Activated T-helper 2 cell treated with anti-CD3 and anti-CD28 coated beads, Interferon-gamma antibody, Interleukin-2, Interleukin-4, amounts not matched to agents 10 μg/mL and 5 μg/mL and 100 μg/mL, durations not matched to agents 14 hours and 24 hours and 36 hours (primary cell): ENCODE measurements at regions not wholly inside any gene's neighbourhood (a gene's known extent, or its start where the extent isn't known, plus 50 kb on each side); places are given as distances from the start of the nearest gene placed in this dataset.

ENCODE experiments used
- DNase-seq: peaks from one replicate; pipeline ENCODE4 v3.0.0; 2021; ENCODE audit warnings: low spot score
- H3K27ac Mint-ChIP-seq: one replicate; pipeline ENCODE4 v1.8.0; 2021; ENCODE audit warnings: mixed read lengths
- H3K27me3 Mint-ChIP-seq: one replicate; pipeline ENCODE4 v1.8.0; 2021; ENCODE audit warnings: low read depth, mixed read lengths
- H3K36me3 Mint-ChIP-seq: one replicate; pipeline ENCODE4 v1.8.0; 2021; ENCODE audit warnings: low read depth, mixed read lengths
- H3K4me1 Mint-ChIP-seq: one replicate; pipeline ENCODE4 v1.8.0; 2021; ENCODE audit warnings: low read depth, mixed read lengths
- H3K4me3 Mint-ChIP-seq: one replicate; pipeline ENCODE4 v1.8.0; 2021; ENCODE audit warnings: low read depth, mild to moderate bottlenecking, moderate library complexity, mixed read lengths
- H3K9me3 Mint-ChIP-seq: one replicate; pipeline ENCODE4 v1.8.0; 2021; ENCODE audit warnings: mixed read lengths
- intact Hi-C: fragments of 100-400 bp; cut with micrococcal nuclease; formaldehyde crosslinking; loops from one replicate; pipeline ENCODE4 v1.15.1; 2023

GRCh38 chr13:80751854-80752253 lies 410.9 kb upstream of the SPRY2 start:
- H3K4me3 Mint-ChIP-seq, result no peak overlapping the region
- no peak for DNase-seq
- H3K27ac Mint-ChIP-seq, result no peak overlapping the region
- H3K27me3 Mint-ChIP-seq, result no peaks in the 10 kb centered on the region
- H3K9me3 Mint-ChIP-seq, result peaks cover 4% of the 10 kb centered on the region
- intact Hi-C loops, result no loop called here
- H3K4me1 Mint-ChIP-seq, result no peaks in the 10 kb centered on the region
- no peaks in the 10 kb centered on the region for H3K36me3 Mint-ChIP-seq

DNA sequence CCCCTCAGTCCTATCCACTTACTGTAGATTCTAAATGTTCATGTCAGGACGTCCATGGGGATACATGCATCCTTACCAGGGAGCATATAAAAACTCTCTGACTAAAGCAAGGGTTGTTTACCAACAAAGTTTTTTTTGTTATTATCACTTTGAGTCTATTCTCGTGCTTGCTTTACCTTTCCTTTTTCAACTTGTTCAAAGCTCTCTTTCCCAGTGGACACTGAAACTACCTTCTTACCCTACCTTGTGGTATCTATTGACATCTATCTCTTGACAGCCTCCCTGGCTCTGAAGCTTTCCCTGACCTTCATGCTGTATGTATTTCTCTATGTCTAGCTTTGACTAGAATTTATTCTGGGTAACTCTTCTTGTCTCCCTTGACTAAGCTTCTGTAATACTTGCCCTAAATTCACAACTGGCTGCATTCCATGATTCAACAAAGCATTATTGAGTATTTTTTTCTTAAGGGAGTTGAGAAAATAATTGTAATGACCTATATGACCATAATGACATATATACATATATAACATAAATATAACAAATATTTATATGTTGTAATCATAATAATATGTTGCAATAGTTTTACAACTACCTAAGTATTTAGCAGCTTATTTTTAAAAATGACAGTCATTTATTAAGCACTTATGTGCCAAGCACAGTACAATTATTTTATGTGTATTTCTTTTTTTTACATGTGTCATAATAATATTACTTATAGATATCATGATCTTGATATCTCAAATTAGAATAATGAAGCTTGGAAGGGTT lies 403.4 kb upstream of the SPRY2 start:
- Mint-ChIP-seq H3K27ac (no peak overlapping the region), H3K36me3 (no peaks in the 10 kb centered on the region), H3K9me3 (no peaks in the 10 kb centered on the region), H3K4me1 (no peaks in the 10 kb centered on the region), H3K27me3 (no peaks in the 10 kb centered on the region), H3K4me3 (no peak overlapping the region)
- intact Hi-C loops, result no loop called here
- no peak for DNase-seq

DNA sequence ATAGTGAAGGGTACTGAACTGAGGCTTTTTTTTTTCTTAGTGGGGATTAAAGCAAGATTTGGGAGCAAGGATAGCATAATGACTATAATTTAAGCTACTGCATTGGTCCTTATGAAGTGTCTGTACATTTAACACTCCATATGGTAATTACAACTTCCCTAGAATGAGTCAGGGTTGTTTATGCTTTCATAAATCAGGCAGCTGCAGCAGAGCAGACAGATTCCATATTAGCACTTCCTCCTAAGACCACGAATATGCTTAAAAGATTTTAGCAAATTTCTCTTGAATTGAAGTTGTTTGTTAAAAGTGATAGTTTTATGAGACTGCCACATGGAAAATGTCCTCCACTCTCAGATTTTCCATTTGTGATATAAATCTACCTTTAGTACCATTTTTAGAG lies 401.1 kb upstream of the SPRY2 start:
- DNase-seq, result no peak
- H3K4me1 Mint-ChIP-seq, result no peaks in the 10 kb centered on the region
- no peak overlapping the region for H3K4me3 Mint-ChIP-seq
- H3K36me3 Mint-ChIP-seq, result no peaks in the 10 kb centered on the region
- no peak overlapping the region for H3K27ac Mint-ChIP-seq
- H3K9me3 Mint-ChIP-seq, result peaks cover 15% of the 10 kb centered on the region
- H3K27me3 Mint-ChIP-seq, result no peaks in the 10 kb centered on the region
- intact Hi-C loops, result no loop called here

- peaks cover 18% of the 10 kb centered on the region for H3K9me3 Mint-ChIP-seq
- H3K27ac Mint-ChIP-seq, result no peak overlapping the region
- H3K36me3 Mint-ChIP-seq, result no peaks in the 10 kb centered on the region
- DNase-seq, result no peak
- no peaks in the 10 kb centered on the region for H3K4me1 Mint-ChIP-seq
- intact Hi-C loops, result no loop called here
- no peaks in the 10 kb centered on the region for H3K27me3 Mint-ChIP-seq
- H3K4me3 Mint-ChIP-seq, result no peak overlapping the region
These were observed 399.1 kb upstream of the SPRY2 start for GRCh38 chr13:80740071-80740470.

DNA sequence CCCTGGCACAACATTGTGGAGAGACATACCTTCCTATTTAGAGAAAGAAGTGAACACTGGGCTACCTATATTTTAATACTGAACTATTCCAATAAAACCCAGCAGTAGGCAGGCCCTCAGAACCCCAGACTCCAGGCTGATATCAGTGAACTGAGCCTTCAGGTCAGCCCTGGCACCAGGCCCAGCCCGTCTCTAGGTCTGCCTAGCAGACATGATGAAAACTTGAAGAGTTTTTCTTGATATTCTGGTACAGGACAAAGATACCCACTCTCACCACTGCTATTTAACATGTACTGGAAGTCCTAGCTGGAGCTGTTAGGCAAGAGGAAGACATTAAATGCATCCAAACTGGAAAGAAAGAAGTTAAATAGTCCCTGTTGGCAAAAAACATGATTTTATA lies 396.6 kb upstream of the SPRY2 start:
- Mint-ChIP-seq H3K4me1 (no peaks in the 10 kb centered on the region), H3K27ac (no peak overlapping the region), H3K36me3 (no peaks in the 10 kb centered on the region), H3K27me3 (no peaks in the 10 kb centered on the region), H3K9me3 (peaks cover 25% of the 10 kb centered on the region), H3K4me3 (no peak overlapping the region)
- intact Hi-C loops, result no loop called here
- DNase-seq, result no peak

- H3K27ac Mint-ChIP-seq, result no peak overlapping the region
- H3K36me3 Mint-ChIP-seq, result no peaks in the 10 kb centered on the region
- no peak overlapping the region for H3K4me3 Mint-ChIP-seq
- H3K27me3 Mint-ChIP-seq, result no peaks in the 10 kb centered on the region
- peaks cover 25% of the 10 kb centered on the region for H3K9me3 Mint-ChIP-seq
- intact Hi-C loops, result no loop called here
- no peak for DNase-seq
- no peaks in the 10 kb centered on the region for H3K4me1 Mint-ChIP-seq
These were observed 386.5 kb upstream of the SPRY2 start for GRCh38 chr13:80727321-80727975.

GRCh38 chr13:80726868-80727267 lies 385.9 kb upstream of the SPRY2 start:
- no peak for DNase-seq
- Mint-ChIP-seq H3K4me3 (no peak overlapping the region), H3K27me3 (no peaks in the 10 kb centered on the region), H3K9me3 (peaks cover 25% of the 10 kb centered on the region), H3K4me1 (no peaks in the 10 kb centered on the region), H3K27ac (no peak overlapping the region), H3K36me3 (no peaks in the 10 kb centered on the region)
- intact Hi-C loops, result no loop called here

DNA sequence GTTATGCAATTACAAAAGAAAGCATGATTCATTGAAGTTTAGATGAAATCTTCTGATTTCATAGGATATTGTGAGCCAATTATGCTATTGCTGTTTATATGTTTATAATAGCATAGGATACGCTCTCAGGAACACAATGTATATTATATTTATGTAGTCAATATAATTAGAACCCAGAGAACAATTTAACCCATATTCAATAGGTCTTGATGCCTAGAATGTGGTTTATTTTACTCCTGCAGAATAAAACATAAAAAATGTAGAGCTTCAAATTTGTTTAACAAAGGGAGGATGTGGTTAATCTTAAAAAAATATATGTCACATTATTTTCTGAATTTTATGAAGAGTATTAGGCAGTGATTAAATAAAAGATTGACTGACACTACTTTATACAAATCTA lies 380.8 kb upstream of the SPRY2 start:
- no peak for DNase-seq
- Mint-ChIP-seq H3K4me3 (no peak overlapping the region), H3K4me1 (no peaks in the 10 kb centered on the region), H3K36me3 (no peaks in the 10 kb centered on the region), H3K9me3 (peaks cover 4% of the 10 kb centered on the region), H3K27me3 (no peaks in the 10 kb centered on the region), H3K27ac (no peak overlapping the region)
- intact Hi-C loops, result no loop called here

- Mint-ChIP-seq H3K4me1 (no peaks in the 10 kb centered on the region), H3K27me3 (no peaks in the 10 kb centered on the region), H3K4me3 (no peak overlapping the region), H3K27ac (no peak overlapping the region), H3K36me3 (no peaks in the 10 kb centered on the region), H3K9me3 (peaks cover 4% of the 10 kb centered on the region)
- no peak for DNase-seq
- intact Hi-C loops, result no loop called here
These were observed 378.0 kb upstream of the SPRY2 start for GRCh38 chr13:80718970-80719369.

- no peaks in the 10 kb centered on the region for H3K27me3 Mint-ChIP-seq
- intact Hi-C loops, result no loop called here
- no peak overlapping the region for H3K27ac Mint-ChIP-seq
- DNase-seq, result no peak
- H3K4me1 Mint-ChIP-seq, result no peaks in the 10 kb centered on the region
- peaks cover 4% of the 10 kb centered on the region for H3K9me3 Mint-ChIP-seq
- no peak overlapping the region for H3K4me3 Mint-ChIP-seq
- no peaks in the 10 kb centered on the region for H3K36me3 Mint-ChIP-seq
These were observed 376.9 kb upstream of the SPRY2 start for GRCh38 chr13:80717776-80718175.

- DNase-seq, result no peak
These were observed 375.7 kb upstream of the SPRY2 start for GRCh38 chr13:80716610-80717081.

GRCh38 chr13:80712026-80712425 lies 371.1 kb upstream of the SPRY2 start:
- DNase-seq, result no peak
- Mint-ChIP-seq H3K4me1 (no peaks in the 10 kb centered on the region), H3K27ac (no peak overlapping the region), H3K27me3 (no peaks in the 10 kb centered on the region), H3K4me3 (no peak overlapping the region), H3K9me3 (no peaks in the 10 kb centered on the region), H3K36me3 (no peaks in the 10 kb centered on the region)
- intact Hi-C loops, result no loop called here

More at GRCh38 chr13:80716610-80717081, 375.7 kb upstream of the SPRY2 start:
- Mint-ChIP-seq H3K36me3 (no peaks in the 10 kb centered on the region), H3K27ac (no peak overlapping the region), H3K4me3 (no peak overlapping the region), H3K27me3 (no peaks in the 10 kb centered on the region), H3K4me1 (no peaks in the 10 kb centered on the region), H3K9me3 (peaks cover 4% of the 10 kb centered on the region)
- intact Hi-C loops, result no loop called here

- no peak overlapping the region for H3K4me3 Mint-ChIP-seq
- H3K9me3 Mint-ChIP-seq, result peaks cover 5% of the 10 kb centered on the region
- no peaks in the 10 kb centered on the region for H3K27me3 Mint-ChIP-seq
- intact Hi-C loops, result no loop called here
- H3K27ac Mint-ChIP-seq, result no peak overlapping the region
- no peak for DNase-seq
- H3K4me1 Mint-ChIP-seq, result no peaks in the 10 kb centered on the region
- H3K36me3 Mint-ChIP-seq, result no peaks in the 10 kb centered on the region
These were observed 367.9 kb upstream of the SPRY2 start for GRCh38 chr13:80708791-80709190.
